Activated CD8-positive, alpha-beta memory T cell treated with anti-CD3 and anti-CD28 coated beads, Interleukin-2, amount 50 U/mL, for 1 hour (primary cell): ENCODE measurements at regions not wholly inside any gene's neighbourhood (a gene's known extent, or its start where the extent isn't known, plus 50 kb on each side); places are given as distances from the start of the nearest gene placed in this dataset.

Source experiments
- DNase-seq: peaks from one replicate; pipeline ENCODE4 v3.0.0-alpha.2; 2020; ENCODE audit errors: extremely low read depth

GRCh38 chr9:81489046-81489445 is 200.3 kb downstream of the TLE1 start:
- DNase-seq: no peak

- no peak for DNase-seq
These were observed 208.3 kb downstream of the TLE1 start for GRCh38 chr9:81480828-81481604.

- DNase-seq: no peak
These were observed 209.8 kb downstream of the TLE1 start for GRCh38 chr9:81479573-81479972.

- no peak for DNase-seq
These were observed 211.7 kb downstream of the TLE1 start for GRCh38 chr9:81477669-81478068.

- DNase-seq: no peak
These were observed 212.4 kb downstream of the TLE1 start for GRCh38 chr9:81476813-81477490.

- DNase-seq: no peak
These were observed 214.6 kb downstream of the TLE1 start for GRCh38 chr9:81474792-81475191.

GRCh38 chr9:81474125-81474524 is 215.2 kb downstream of the TLE1 start:
- DNase-seq: no peak

GRCh38 chr9:81473708-81474107 is 215.6 kb downstream of the TLE1 start:
- no peak for DNase-seq

- DNase-seq: no peak
These were observed 216.1 kb downstream of the TLE1 start for GRCh38 chr9:81473206-81473605.

GRCh38 chr9:81472701-81473100 is 216.6 kb downstream of the TLE1 start:
- DNase-seq: no peak

- no peak for DNase-seq
These were observed 218.5 kb downstream of the TLE1 start for GRCh38 chr9:81470864-81471263.

- DNase-seq: no peak
These were observed 221.2 kb downstream of the TLE1 start for GRCh38 chr9:81468084-81468595.

GRCh38 chr9:81466981-81467380 is 222.4 kb downstream of the TLE1 start:
- no peak for DNase-seq

GRCh38 chr9:81465468-81466011 is 223.8 kb downstream of the TLE1 start:
- DNase-seq: no peak

GRCh38 chr9:81462801-81463200 is 226.5 kb downstream of the TLE1 start:
- no peak for DNase-seq

GRCh38 chr9:81461196-81461595 is 228.2 kb downstream of the TLE1 start:
- no peak for DNase-seq

GRCh38 chr9:81460693-81461092 is 228.7 kb downstream of the TLE1 start:
- DNase-seq: no peak

GRCh38 chr9:81459591-81459990 is 229.8 kb downstream of the TLE1 start:
- DNase-seq: no peak

- no peak for DNase-seq
These were observed 232.8 kb downstream of the TLE1 start for GRCh38 chr9:81456431-81457006.

GRCh38 chr9:81455462-81456219 is 233.7 kb downstream of the TLE1 start:
- DNase-seq: no peak

- no peak for DNase-seq
These were observed 243.9 kb downstream of the TLE1 start for GRCh38 chr9:81445331-81445921.
